ENCODE measurements at regions not wholly inside any gene's neighbourhood (a gene's known extent, or its start where the extent isn't known, plus 50 kb on each side); places are given as distances from the start of the nearest gene placed in this dataset.

DNA sequence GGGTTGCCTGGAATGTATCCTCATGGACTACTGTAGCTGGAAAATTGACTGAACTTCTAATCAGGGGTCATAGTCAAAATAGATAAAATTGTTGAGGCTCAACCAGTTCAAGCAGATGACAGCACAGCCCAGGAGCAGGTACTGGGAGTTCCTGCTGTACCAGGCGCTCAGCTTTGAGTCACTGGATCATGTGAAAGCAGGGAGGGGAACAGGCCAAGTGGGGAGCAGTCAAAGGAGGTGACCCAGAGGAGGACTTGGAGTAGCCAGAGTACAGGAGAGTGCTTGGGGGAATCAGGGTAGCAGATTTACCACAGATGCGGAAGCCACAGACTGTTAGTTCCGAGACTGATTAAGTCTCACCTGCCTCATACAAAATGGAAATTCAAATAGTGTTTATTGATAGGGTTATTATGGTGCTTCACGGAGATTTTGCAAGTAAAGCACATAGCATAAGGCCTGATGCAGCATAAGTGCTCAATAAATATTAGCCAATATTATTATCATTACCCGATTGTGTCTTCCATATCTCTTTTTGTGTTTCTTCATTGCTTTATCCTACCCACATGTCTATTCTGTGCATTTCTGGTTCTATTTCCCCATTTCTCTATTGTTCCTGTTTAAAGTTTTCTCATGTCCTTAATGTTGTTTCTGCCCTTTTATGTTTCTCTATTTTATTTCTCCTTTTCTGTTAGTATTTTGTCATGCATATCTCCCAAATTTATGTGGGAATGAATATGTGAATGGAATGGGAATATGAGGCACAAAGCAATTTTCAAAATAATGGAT, 369.2 kb upstream of the MCTP2 start:
- DNase-seq, result no peak

DNA sequence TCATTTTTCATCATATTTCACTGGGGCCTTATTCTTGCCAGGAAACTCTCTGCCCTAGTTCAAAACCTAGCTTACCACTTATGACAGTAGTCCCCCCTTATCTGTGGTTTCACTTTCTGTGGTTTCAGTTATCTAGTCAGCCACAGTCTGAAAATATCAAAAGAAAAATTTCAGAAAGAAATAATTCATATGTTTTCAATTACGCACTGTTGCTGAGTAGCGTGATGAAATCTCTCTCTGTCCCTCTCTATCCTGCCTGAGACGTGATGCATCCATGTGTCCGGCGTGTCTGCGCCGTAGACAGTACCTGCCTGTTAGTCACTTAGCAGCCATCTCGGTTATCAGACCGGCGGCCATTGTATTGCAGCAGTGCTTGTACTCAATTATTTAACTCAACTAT, 369.9 kb upstream of the MCTP2 start:
- DNase-seq, result no peak

DNA sequence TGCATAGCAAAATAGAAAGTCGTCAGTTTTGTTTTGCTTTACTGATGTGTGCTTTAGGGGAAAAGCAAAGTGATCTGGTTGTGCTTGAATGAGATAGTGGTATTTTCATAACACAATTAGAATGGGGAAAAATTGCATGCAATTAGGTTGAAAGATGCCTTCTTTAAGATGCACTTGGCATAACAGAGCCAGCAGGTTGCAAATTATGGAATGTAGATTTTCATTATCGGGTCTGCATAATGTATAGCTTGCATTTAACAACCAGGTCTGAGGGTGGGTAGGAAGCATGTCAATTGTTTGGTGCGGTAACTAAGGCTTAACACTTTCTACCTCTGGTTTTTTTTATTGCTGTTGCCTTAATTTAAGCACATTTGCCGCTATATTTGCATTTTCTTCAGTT, 370.7 kb upstream of the MCTP2 start:
- DNase-seq, result no peak

DNA sequence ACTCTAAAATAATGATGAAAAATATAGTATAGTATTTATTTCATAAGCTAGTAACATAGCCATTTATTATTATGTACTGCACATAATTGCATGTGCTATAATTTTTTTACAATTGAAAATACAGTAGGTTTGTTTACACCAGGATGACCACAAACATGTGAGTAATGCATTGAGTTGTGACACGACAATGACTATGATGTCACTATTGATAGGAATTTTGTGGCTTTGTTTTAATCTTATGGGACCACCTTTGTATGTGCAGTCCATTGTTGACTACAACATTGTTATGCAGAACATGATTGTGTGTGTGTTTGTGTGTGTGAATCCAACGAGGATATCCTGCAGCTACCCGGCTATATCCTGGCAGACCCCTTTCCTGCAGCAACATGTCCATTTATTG, 372.2 kb upstream of the MCTP2 start:
- DNase-seq, result no peak

DNA sequence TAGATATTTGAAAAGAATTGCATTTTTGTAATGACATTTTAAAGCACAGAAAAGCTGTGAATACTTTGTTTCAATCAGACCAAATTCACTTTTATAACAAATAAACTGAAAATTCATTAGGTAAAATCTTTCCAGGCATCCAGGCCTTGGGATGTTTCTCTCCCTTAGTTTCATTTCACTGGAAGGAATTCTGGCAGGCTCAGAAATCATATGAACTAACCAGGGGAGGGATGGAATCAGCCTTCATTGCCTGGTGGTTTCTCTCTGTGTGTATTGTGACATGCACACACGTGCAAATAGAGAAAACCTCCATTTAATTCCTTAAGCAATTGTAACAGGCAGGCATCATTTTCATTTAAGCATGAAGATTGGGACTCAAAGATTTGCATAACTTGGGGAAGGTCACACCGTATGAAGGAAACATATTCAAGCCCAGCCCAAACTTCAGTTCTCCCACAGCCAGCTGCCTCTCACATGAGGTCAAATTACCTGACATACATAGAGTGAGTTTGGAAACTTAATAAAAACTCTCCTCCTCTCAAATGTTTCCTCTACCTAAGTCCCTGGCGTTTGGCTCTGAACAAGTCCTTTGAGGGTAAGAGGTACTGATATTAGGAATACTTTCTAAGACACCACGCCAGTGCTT, 376.1 kb upstream of the MCTP2 start:
- DNase-seq, result no peak

DNA sequence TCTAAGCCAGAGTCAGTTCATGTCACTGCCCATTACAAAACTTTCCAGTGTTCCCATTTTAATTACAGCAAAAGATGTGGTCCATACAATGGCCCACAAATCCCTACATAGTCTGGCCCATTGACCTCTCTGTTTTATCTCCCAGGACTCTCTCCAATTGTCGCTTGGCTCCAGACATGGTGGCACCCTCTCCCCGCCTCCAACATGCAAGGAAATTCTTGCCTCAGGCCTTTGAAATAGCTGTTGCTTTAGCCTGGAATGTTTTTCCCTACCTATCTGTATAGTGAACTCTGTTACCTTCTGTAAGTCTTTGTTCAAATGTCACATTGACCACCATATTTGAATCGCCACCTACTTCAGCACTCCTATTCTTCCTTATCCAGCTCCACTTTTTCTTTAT, 377.3 kb upstream of the MCTP2 start:
- no peak for DNase-seq

DNA sequence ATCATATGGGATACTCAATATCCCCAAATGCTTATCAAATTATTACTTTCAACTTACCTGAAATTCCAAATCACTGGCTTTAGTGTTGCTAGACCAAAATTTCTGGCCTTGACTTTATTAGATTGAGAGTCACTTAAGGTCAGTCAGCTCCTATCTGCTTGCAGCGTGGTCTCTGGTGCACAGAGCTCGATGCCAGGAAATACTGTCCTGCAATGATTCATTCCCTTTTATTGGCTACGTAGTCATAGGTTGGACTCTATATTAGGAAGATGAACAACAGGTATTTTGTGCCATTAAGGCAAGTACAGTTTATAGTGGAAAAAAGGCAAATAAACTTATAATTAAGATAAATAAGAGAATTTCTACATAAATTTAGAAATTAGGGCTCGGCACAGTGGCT, 378.6 kb upstream of the MCTP2 start:
- DNase-seq, result no peak

DNA sequence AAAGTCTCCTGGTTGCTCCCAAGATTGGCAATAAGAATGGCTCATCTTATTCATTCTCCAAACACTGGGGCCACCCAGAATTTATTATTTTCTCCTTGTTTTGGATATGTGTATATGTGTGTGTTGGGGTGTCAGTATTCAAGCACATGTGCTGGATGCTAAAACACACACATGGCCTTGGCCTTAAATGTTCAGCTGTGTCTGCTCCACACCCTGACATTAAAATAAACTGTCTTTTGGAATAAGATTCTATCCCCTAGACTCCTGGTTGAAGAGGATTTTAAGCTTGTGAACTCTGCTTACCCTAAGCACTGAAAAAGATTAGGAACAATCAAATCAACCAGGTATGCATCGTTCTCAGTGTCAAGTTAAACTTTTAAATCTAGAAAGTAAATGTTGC, 382.9 kb upstream of the MCTP2 start:
- DNase-seq, result no peak

DNA sequence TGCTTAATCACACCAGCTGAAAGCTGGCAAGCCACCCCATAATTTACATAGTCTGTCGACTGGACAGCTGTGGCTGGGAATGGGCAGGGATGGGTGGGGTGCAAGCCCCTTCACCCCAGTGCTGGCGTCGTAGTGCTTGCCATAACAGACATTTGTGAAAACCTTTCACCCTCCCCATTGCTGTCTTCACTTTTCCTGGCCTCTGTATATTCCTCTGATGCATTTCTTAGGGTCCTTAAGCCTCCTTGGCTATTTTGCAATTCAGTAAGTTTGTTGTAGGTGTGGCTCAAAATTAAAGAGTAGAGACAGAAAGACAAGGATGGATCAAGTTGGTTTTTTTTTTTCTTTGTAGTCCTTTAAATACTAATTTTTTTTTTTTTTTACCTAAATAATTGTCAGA, 383.3 kb upstream of the MCTP2 start:
- no peak for DNase-seq

DNA sequence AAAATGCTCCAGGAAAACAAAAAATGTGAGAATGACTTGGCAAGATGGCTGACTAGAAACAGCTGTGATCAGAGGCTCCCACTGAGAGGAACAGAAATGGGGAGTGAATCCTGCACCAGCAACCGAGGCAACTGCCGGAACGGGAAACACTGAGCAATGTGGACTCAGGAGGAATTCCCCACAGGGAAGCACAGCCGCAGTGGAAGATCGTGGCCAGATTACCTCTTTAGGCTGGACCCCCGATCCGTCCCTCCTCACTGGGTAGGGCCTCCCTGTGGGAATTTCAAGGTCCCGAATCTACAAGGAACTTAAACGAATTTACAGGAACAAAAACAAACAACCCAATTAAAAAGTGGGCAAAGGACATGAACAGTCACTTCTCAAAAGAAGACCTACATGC, 385.2 kb upstream of the MCTP2 start:
- no peak for DNase-seq

DNA sequence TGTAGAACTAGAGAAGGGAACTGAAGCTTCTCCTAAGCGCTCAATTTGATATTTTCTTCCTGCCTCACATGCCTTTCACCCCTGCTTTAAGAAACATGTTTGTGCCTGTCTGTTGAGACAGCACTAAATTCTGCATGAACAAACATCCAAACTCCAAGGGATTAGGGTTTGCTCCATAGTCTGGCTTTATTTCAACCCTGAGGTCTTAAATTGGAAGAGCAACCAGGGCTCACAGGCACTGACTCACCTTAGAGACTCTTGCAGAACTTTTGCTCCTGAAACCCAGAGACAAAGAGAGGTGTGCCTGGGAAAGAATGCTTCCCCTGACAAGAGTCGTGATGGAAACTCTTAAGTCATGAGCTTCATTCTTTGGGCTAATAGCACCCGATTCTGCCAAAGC, 393.9 kb upstream of the MCTP2 start:
- no peak for DNase-seq

DNA sequence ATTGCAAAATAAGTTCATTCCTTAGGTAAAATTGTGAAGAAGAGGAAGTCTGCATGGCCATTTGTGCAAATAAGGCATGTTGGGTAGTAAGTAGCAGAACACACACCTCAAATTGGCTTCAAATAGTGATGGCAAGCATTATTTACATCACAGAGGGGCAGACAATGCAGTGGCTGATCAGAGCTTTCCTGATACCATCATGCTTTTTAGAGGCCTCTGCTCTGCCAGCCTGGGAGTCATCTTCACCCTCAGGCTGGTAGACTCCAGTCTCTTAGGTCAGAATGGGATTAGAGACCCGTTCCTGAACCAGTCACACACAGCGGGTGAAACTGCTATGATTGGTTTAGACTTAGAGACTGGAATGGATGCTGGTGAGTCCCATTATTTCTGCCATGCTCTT, 396.0 kb upstream of the MCTP2 start:
- DNase-seq, result no peak

DNA sequence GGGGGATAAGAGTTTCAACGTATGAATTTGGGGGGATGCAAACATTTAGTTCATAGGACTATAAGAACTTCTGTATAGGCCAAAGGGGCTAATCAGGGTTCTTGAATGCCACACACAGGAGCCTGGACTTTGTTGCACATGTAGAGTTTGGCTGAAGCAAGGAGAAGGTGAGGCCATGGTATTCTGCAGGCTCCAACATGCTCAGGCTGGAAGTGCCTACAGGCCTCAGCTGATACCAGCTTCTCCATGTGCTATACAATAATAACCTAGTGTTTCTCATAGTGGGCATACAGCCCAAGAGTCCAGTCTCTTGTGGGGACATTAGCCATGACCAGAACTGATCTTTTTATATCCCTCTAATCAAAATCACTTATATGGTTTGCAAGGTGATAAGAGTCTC, 399.7 kb upstream of the MCTP2 start:
- no peak for DNase-seq

DNA sequence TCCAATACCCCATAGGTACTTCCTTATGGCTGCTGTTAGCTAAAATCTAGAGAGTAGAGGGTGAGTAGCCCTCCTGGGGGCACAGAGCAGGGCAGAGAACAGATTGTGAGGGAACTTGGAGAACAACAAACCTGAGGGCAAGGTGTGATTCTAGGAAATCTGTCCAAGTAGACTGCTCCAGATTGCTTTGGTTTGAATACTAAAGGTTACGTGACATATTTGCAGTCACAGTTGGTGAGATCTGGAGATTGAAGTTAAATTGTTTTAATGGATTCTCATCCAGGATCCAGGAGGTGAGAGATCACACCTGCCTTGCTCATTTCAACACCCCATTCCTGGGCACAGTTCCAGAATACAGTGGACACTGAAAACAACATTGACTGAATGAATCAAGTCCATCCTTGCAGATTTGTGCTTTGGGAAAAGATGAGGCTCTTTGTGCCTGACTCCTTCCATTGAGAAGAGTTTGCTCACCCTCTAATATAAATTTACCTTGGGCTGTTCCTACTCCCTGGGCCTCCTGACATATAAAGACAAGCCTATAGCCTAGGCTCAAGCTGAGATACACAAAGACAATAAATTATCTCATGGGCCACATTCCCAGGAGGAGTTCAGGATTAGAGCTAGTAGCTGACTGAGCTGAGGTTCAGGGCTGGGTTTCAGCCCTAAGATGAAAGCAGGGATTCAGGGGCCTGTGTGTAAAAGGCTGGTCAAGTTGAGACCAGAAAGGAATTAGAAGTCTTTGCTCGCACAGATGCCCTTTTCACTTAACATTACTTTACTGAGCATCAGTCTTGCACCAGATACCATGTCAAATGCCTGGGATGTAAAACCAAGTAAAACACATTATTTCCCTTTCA, 400.9 kb upstream of the MCTP2 start:
- DNase-seq, result peak; percentile 87

DNA sequence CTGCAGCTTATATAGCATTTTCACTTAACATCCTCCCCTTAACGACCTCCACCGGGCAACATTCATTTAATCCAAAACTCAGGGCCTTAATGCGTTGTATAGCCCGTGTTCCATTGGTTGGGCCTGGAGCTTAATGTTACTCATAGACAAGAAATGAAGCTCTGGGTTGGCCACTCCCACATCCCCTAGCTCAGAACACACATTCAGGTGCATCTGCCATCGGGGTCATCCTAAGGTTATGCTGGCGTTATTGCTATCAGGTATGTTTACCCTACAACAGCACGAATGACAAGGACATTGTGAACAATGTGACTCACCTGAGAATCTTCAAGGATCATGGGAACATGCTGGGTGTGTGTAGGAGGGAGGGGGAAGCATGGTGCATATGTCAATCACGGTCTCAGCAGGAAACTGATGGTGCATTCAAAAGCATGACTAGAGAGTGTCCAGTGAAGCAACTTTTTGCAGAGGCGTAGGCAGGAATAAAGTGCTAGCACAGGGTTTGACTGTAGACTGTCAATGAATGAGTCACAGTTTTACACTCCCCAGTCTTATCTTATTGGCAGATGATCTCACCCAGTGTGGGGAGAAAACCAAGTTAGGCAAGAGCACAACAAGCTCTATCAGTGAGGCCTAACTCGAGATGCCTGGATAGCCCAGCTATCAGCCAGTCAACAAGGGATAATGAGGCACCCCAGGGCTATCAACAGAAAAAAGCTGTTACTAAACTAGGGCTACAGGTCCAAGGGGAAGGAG, 402.1 kb upstream of the MCTP2 start:
- DNase-seq, result peak; percentile 40

DNA sequence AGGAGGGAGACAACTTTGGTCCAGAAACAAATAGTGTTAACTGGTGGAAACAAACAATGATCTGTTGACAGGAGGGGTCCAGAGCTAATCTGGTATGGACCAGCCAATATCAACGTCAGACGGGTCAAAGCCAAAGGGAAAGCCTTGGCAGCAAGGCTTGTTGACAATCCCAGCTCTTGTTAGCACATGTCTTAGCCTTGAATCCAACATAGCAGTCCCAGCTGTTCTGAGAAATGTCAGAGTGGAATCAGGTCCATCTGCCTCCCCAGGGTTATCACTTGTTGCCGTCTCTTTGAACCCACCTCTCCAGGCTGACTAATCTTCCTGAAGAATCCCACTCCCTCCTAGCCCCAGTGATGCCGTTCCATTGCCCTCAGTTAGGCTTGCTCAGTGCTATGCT, 404.6 kb upstream of the MCTP2 start:
- DNase-seq, result no peak

DNA sequence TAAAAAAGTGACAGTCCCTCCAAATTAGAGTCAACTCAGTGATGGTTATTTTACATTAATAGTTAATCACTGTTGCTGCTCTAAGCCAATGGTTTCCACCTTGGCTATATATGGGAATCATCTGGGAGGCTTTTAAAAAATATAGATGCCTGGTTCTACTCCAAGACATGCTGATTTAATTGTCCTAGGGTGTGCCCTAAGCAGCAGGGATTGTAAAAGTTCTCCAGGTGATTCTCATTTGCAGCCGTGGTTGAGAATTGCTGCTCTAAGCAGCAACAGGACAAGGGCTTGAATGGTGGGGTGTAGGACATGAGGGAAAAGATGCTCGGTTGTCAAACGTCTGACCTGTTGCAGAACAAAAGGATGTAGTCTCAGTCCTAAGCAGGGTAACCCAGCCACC, 405.1 kb upstream of the MCTP2 start:
- DNase-seq, result no peak

DNA sequence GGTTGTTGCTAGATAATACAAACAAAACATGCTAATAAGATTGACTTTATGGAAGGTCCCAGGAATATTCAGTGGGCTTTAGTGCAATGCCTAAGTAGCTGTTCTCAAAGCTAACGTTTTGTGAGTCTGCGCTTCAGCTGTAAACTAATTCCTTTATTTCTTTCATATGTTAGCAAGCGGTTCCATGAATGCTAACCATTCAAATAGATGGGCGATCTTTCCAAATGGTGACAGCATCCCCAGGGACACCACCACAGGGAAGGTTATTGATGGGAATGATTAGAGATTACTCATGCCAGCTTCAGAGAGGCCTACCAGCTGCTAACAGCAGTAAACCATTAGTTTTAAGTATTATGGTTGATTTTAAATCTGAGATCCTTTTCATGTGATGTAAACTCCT, 405.7 kb upstream of the MCTP2 start:
- no peak for DNase-seq

DNA sequence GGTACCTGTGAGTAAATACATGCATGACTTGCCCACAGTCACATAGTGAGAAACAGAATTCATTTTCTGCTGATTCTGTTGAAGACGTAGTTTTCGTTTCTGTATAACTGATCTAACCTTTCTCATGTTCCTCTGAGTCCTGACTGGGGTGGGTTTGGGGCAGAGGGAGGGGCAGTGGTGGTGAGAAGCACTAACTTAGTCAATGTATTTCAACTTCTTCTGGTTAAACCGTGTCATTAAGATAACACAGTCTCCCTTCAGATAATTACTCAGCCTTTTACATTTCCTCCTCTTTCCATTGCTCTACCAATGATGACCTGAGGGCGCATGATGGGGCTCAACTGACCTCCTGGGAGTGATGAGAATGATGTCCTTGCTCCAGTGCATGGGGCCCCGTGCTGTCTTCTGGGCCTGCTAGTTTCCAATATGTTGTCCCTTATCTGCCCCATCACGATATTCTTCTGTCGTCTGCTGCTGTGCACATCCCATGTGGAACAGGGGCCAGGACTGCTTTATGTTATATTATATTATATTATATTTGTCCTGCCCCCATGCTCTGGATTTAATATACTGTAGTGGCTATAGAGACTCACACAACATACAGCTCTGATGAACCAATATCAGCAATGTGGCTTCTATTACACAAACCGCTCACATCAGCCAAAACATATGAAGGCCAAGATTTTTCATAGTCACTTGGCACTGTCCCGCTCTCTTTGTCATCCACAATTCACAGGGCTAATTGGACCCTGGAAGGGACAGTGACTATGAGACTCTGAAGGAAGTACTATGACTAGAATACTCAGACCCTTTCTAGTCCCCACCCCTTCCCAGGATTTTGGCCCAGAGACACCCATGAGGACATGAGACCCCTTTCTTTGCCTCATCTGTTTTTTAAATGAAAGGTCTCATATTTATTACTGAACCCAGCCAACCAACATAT, 407.1 kb upstream of the MCTP2 start:
- no peak for DNase-seq

DNA sequence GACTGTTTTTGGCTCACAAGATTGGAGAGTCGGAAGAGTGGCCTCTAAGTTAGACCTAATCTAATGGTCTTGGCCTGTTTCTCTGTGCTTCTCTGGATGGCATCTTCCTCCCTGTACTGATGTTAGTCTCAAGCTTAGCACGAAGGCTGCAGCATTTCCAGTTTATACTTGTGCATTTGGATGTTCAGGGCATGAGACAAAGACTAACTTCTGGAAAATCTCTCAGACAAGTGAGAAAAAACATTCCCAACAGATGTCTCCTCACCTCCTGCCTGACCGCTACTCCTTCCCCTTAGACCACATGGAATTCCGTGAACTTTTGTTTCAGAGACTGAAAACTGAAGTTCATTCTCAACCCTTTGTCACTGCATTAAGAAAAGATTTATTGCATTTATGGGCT, 410.8 kb upstream of the MCTP2 start:
- no peak for DNase-seq

DNA sequence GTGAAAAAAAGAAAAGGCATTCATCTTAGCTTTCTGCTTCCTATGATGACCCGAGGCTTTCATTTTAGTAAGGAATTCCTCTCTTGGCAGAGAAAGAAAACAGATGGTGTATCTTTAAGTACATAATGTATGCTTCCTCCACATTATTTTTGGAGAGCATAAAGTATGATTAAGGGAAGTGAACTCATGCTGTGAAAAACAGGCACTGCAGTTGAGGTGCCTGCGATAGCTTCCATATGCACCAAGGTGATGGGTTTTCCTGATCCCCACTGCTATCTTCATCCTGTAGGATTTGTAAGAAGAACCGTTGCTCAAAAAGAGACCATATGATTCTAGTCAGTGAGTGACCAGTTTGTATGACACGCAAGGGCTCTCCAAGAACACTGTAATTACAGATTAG, 411.5 kb upstream of the MCTP2 start:
- DNase-seq, result no peak

DNA sequence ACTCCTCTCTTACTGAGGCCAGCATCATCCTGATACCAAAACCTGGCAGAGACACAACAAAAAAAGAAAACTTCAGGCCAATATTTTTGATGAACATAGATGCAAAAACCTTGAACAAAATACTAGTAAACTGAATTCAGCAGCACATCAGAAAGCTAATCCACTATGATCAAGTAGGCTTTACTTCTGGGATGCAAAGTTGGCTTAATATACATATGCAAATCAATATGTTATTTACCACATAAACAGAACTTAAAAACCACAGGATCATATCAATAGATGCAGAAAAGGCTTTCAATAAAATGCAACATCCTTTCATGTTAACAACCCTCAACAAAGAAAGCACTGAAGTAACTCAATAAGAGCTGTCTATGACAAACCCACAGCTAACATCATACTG, 414.5 kb upstream of the MCTP2 start:
- no peak for DNase-seq

All from NCI-H748 treated with DMSO at 0.1 percent for 48 hours (cell line).